AG04450 (cell line): ENCODE measurements at regions not wholly inside any gene's neighbourhood (a gene's known extent, or its start where the extent isn't known, plus 50 kb on each side); places are given as distances from the start of the nearest gene placed in this dataset.

ENCODE experiments used
- CTCF ChIA-PET: fragments of 300-600, 350-600 bp; formaldehyde crosslinking; extraction: SDS; loops from one replicate; lab custom pipeline; 2022; ENCODE audit warnings: antibody characterized with exemption, inconsistent platforms; lab: Charles Lee
- POLR2A ChIA-PET: fragments of 350-600 bp; formaldehyde crosslinking; extraction: SDS; loops from one replicate; lab custom pipeline; 2021; ENCODE audit warnings: antibody characterized with exemption, inconsistent platforms; lab: Yijun Ruan, JAX
- DNase-seq: peaks from one replicate; pipeline ENCODE4 v3.0.0-alpha.2; 2011; ENCODE audit warnings: low read depth, low spot score
- H3K27ac ChIP-seq: one replicate; pipeline ENCODE4 v1.5.1; 2012; ENCODE audit warnings: low read depth, low read length, control low read depth
- H3K27me3 ChIP-seq: one replicate; pipeline ENCODE4 v1.6.0; 2012; ENCODE audit warnings: low read length; ENCODE audit not compliant: control insufficient read depth, insufficient read depth
- H3K4me3 ChIP-seq: 2 replicates; pipeline ENCODE4 v1.5.1; 2011; ENCODE audit warnings: mild to moderate bottlenecking, low read depth, low read length, control low read depth
- H3K9me3 ChIP-seq: 2 replicates; pipeline ENCODE4 v1.5.1; 2012; ENCODE audit warnings: low read length; ENCODE audit not compliant: control insufficient read depth, insufficient read depth
- TF ChIP-seq, protein P1 (sequence below): IDR thresholded peaks from 2 replicates; pipeline ENCODE4 v1.5.1; 2011; ENCODE audit warnings: low read depth, low read length, control low read depth, inconsistent platforms

DNA sequence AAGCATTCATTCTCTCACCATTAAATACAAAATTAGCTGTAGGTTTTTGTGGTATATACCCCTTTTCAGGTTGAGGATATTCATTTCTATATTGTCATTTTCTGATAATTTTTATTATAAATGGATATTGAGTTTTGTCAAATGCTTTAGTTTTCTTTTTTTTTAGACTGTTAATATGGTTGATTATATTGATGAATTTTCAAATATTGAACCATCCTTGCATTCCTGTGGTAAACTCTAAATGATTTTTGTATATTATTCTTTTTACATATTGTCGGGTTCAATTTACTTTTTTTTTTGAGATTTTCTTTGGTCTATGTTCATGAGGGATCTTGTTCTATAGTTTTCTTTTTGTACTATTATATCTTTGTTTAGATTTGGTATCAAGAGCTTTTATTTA is 165.1 kb downstream of the GPAT3 start:
- Histone ChIP-seq H3K9me3 (no peaks in the 10 kb centered on the region), H3K27me3 (no peaks in the 10 kb centered on the region), H3K4me3 (no peak overlapping the region), H3K27ac (no peak overlapping the region)
- ChIA-PET CTCF (no interaction called here), POLR2A (no interaction called here)
- no peak for DNase-seq
- TF ChIP-seq, protein P1, sequence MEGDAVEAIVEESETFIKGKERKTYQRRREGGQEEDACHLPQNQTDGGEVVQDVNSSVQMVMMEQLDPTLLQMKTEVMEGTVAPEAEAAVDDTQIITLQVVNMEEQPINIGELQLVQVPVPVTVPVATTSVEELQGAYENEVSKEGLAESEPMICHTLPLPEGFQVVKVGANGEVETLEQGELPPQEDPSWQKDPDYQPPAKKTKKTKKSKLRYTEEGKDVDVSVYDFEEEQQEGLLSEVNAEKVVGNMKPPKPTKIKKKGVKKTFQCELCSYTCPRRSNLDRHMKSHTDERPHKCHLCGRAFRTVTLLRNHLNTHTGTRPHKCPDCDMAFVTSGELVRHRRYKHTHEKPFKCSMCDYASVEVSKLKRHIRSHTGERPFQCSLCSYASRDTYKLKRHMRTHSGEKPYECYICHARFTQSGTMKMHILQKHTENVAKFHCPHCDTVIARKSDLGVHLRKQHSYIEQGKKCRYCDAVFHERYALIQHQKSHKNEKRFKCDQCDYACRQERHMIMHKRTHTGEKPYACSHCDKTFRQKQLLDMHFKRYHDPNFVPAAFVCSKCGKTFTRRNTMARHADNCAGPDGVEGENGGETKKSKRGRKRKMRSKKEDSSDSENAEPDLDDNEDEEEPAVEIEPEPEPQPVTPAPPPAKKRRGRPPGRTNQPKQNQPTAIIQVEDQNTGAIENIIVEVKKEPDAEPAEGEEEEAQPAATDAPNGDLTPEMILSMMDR, result no peak

DNA sequence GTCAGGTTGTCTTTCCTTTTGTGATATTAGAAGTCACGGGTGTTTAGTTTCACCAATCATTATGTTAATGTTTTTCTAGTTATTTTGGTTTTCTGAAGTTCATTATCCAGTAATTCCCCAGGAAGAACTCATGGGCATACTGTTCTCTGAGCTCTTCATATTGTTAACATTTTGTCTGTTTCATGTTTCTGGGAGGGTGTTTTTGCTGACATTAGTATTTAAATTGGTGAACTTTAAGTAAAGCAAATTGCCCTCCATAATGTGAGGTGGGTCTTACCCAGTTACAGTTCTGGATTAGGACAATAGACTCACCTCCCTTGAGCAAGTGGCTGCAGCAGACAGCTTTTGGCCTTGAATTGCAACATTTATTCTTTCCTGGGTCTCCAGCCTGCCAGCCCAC is 163.4 kb downstream of the GPAT3 start:
- CTCF ChIA-PET, result no interaction called here
- DNase-seq, result no peak
- Histone ChIP-seq H3K4me3 (no peak overlapping the region), H3K9me3 (no peaks in the 10 kb centered on the region), H3K27me3 (no peaks in the 10 kb centered on the region), H3K27ac (no peak overlapping the region)
- POLR2A ChIA-PET, result no interaction called here
- TF ChIP-seq, protein P1, result no peak

DNA sequence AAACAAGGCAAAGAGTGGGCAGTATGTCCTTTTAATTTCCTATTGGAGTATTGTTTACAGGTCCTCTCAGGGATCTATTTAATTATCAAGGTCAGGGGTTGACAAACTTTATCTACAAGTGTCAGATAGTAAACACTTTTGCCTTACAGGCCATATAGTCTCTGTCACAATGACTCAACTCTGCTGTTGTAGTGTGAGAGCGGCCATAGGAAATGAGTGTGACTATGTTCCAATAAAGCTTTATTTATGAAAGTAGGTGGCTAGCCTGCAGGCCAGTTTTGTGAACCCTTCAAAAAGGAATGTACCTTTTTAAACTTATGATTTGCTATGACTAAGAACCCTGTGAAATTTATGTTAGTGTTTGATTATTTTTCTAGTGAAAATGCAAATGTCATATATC is 156.1 kb downstream of the GPAT3 start:
- Histone ChIP-seq H3K27me3 (no peaks in the 10 kb centered on the region), H3K4me3 (no peak overlapping the region), H3K27ac (no peak overlapping the region), H3K9me3 (no peaks in the 10 kb centered on the region)
- TF ChIP-seq, protein P1, result no peak
- no peak for DNase-seq
- ChIA-PET POLR2A (no interaction called here), CTCF (no interaction called here)

DNA sequence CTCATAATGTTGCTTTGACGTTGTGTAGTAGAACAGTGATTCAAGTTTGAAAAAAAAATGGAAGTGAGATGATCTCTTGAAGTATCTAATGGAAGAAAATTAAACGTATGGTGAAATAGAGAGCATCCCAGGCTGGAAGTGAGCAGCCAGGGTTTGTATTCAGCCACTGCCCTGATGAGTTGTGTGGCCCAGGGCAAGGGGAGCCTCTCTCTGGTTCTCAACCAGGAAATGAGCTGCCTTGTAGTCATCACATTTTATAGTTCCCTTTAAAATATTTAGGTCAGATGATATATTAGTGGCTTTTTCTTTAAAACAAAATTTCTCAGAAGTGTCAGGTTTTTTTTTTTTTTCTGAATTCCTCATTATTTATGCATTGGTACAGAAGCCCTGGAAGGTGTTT is 150.3 kb downstream of the GPAT3 start:
- ChIA-PET CTCF (interaction anchor here (0.6 to 0.7 kb wide), 2 partner anchors 41 kb away, joined by 3 to 6 read pairs; no protein-coding TSS in a partner anchor), POLR2A (interaction anchor here (0.7 kb wide), 1 partner anchor 337 kb away, joined by 7 read pairs; no protein-coding TSS in a partner anchor)
- TF ChIP-seq, protein P1, result no peak
- no peak for DNase-seq
- H3K27ac ChIP-seq, result no peak overlapping the region
- no peaks in the 10 kb centered on the region for H3K9me3 ChIP-seq
- H3K27me3 ChIP-seq, result peaks cover 2% of the 10 kb centered on the region
- H3K4me3 ChIP-seq, result no peak overlapping the region

DNA sequence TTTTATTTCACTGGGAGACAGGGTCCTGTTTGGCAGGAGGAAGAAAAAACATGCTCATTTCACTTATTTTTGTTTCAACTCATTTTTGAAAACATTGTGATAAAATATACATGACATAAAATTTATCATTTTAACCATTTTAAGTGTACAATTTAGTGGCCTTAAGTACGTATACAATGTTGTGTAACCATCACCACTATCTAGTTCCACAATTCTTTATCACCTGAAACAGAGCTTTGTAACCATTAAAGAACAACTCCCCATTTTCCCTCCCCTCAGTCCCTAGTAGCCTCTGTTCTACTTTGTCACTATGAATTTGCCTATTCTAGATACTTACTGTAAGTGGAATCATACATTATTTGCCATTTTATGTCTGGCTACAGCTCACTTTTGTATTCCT is 143.8 kb downstream of the GPAT3 start:
- TF ChIP-seq, protein P1, result no peak
- H3K27me3 ChIP-seq, result peaks cover 2% of the 10 kb centered on the region
- no peak overlapping the region for H3K4me3 ChIP-seq
- POLR2A ChIA-PET, result no interaction called here
- H3K27ac ChIP-seq, result no peak overlapping the region
- CTCF ChIA-PET, result no interaction called here
- no peaks in the 10 kb centered on the region for H3K9me3 ChIP-seq
- DNase-seq, result no peak
